T-helper 17 cell (primary cell): ENCODE measurements at regions not wholly inside any gene's neighbourhood (a gene's known extent, or its start where the extent isn't known, plus 50 kb on each side); places are given as distances from the start of the nearest gene placed in this dataset.

ENCODE experiments used
- ATAC-seq: fragments of 150-1000 bp; cut with Tn5 transposase; 2 replicates; pipeline ENCODE4 v1.10.0; 2021; ENCODE audit warnings: mild to moderate bottlenecking, moderate library complexity
- DNase-seq, 3 donors: peaks; one replicate each; pipeline versions ENCODE4 v3.0.0 to v3.0.0-alpha.2; 2020 to 2021
- H3K9me3 ChIP-seq: one replicate; pipeline ENCODE4 v1.7.0; 2013; ENCODE audit warnings: low read length, mild to moderate bottlenecking; ENCODE audit not compliant: control insufficient read depth, poor library complexity, severe bottlenecking
- H3K27ac Mint-ChIP-seq: one replicate; pipeline ENCODE4 v1.8.0; 2022; ENCODE audit warnings: mild to moderate bottlenecking, moderate library complexity, mixed read lengths
- H3K27me3 Mint-ChIP-seq: one replicate; pipeline ENCODE4 v1.8.0; 2022; ENCODE audit warnings: mixed read lengths
- H3K36me3 Mint-ChIP-seq: one replicate; pipeline ENCODE4 v1.8.0; 2022; ENCODE audit warnings: low read depth, mixed read lengths
- H3K4me1 Mint-ChIP-seq: one replicate; pipeline ENCODE4 v1.8.0; 2022; ENCODE audit warnings: mild to moderate bottlenecking, mixed read lengths
- H3K4me3 Mint-ChIP-seq: one replicate; pipeline ENCODE4 v1.8.0; 2022; ENCODE audit warnings: mild to moderate bottlenecking, moderate library complexity, mixed read lengths

- DNase-seq (no peak), ATAC-seq (no peak)
- H3K4me3 Mint-ChIP-seq, result no peak overlapping the region
- H3K27ac Mint-ChIP-seq, result no peak overlapping the region
- H3K4me1 Mint-ChIP-seq, result peaks cover 4% of the 10 kb centered on the region
- peaks cover 3% of the 10 kb centered on the region for H3K36me3 Mint-ChIP-seq
- no peaks in the 10 kb centered on the region for H3K9me3 ChIP-seq
- peaks cover 32% of the 10 kb centered on the region for H3K27me3 Mint-ChIP-seq
These were observed 103.4 kb downstream of the IL20RB start for GRCh38 chr3:137061186-137061585.

DNA sequence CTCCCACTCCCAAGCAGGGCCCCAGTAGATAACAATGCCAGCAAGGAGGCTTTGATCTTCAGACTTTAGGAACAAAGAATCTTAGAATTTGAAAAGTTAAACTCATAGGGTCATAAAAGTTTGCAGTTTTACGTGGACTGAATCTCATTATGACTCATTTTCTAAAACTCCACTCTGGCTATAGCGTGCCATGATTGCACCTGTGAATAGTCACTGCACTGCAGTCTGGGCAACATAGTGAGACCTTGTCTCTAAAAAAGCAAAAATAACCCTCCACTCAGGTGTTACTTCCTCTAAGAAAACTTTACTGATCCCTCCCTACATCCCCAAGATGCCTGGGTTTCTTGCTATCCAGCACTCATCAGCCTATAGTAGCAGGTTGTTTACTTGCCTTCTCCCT is 104.5 kb downstream of the IL20RB start:
- Mint-ChIP-seq H3K27ac (no peak overlapping the region), H3K4me1 (peaks cover 4% of the 10 kb centered on the region), H3K27me3 (peaks cover 33% of the 10 kb centered on the region), H3K4me3 (no peak overlapping the region), H3K36me3 (peaks cover 2% of the 10 kb centered on the region)
- DNase-seq (no peak), ATAC-seq (no peak)
- H3K9me3 ChIP-seq, result no peaks in the 10 kb centered on the region

GRCh38 chr3:137065381-137065780 is 107.6 kb downstream of the IL20RB start:
- H3K4me3 Mint-ChIP-seq, result no peak overlapping the region
- peaks cover 2% of the 10 kb centered on the region for H3K36me3 Mint-ChIP-seq
- no peak overlapping the region for H3K27ac Mint-ChIP-seq
- H3K9me3 ChIP-seq, result no peaks in the 10 kb centered on the region
- H3K4me1 Mint-ChIP-seq, result peaks cover 4% of the 10 kb centered on the region
- ATAC-seq (no peak), DNase-seq (no peak)
- H3K27me3 Mint-ChIP-seq, result peaks cover 25% of the 10 kb centered on the region

GRCh38 chr3:137066092-137066491 is 108.3 kb downstream of the IL20RB start:
- peaks cover 22% of the 10 kb centered on the region for H3K27me3 Mint-ChIP-seq
- peaks cover 2% of the 10 kb centered on the region for H3K36me3 Mint-ChIP-seq

DNA sequence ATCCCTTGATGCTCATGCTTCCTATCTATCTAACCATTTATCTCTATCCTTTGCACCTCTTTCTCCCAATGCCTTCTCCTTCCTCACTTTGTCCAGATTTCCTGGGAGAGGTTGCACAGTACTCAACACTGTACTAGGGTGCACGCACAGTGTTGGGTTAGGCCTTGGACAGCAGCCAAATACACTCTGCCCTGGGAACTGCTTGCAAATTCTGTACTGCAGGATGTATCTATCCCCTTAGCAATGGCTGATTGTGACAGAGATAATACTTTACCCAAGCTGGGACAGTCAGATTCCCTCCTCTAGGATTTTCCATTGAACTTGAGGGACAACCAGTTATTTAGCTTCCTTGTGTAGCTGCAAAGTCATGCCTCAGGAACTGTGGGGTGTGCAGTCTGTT is 113.3 kb downstream of the IL20RB start:
- ATAC-seq (no peak), DNase-seq (no peak)
- H3K4me1 Mint-ChIP-seq, result no peaks in the 10 kb centered on the region
- no peaks in the 10 kb centered on the region for H3K36me3 Mint-ChIP-seq
- no peak overlapping the region for H3K27ac Mint-ChIP-seq
- H3K4me3 Mint-ChIP-seq, result no peak overlapping the region
- no peaks in the 10 kb centered on the region for H3K9me3 ChIP-seq
- H3K27me3 Mint-ChIP-seq, result peaks cover 32% of the 10 kb centered on the region

More at GRCh38 chr3:137066092-137066491, 108.3 kb downstream of the IL20RB start:
- Mint-ChIP-seq H3K4me3 (no peak overlapping the region), H3K27ac (no peak overlapping the region), H3K4me1 (peaks cover 4% of the 10 kb centered on the region)
- no peak for DNase-seq
- H3K9me3 ChIP-seq, result no peaks in the 10 kb centered on the region
- ATAC-seq, result no peak

DNA sequence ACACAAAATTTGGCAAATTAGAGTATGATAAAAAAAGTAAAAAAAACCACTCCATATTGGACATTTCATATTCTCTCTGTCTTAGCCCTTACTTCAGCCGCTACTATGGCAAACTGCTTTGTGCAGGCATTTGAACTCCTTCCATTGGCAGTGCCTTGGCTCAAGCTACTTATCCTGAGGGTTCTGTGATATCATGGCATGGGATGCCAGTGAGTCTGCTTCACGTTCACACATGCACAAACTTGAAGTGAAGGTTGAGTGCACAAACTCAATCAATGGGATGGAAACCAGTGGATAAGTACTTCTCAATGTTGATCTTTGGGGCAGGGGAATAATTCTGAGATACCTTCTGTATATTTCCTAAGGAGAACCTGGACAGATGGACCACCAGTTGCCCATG is 117.2 kb downstream of the IL20RB start:
- Mint-ChIP-seq H3K27ac (no peak overlapping the region), H3K27me3 (peaks cover 42% of the 10 kb centered on the region), H3K4me3 (no peak overlapping the region), H3K4me1 (no peaks in the 10 kb centered on the region), H3K36me3 (peaks cover 3% of the 10 kb centered on the region)
- ATAC-seq, result no peak
- H3K9me3 ChIP-seq, result no peaks in the 10 kb centered on the region
- DNase-seq, result no peak

DNA sequence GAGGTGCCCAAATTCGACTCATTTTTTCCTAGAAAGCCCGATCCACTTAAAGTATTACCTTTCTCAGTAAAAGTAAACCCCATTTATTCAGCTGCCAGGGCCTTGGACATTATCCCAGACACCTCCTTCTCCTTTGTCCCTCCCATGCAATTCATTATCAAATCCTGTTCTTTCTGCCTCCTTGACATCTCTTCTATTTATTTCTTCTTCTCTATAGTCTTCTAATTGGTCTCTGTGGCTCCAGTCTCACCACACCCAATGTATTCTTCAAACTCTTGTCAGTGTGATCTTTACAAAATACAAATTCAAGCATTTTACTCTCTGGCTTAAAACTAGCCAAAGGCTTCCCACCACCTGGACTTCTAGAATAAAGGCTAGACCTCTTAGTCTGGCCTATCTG is 120.3 kb downstream of the IL20RB start:
- H3K4me3 Mint-ChIP-seq, result no peak overlapping the region
- peaks cover 3% of the 10 kb centered on the region for H3K36me3 Mint-ChIP-seq
- DNase-seq, result no peak
- no peaks in the 10 kb centered on the region for H3K4me1 Mint-ChIP-seq
- peaks cover 43% of the 10 kb centered on the region for H3K27me3 Mint-ChIP-seq
- H3K27ac Mint-ChIP-seq, result no peak overlapping the region
- no peak for ATAC-seq
- H3K9me3 ChIP-seq, result no peaks in the 10 kb centered on the region

- peaks cover 52% of the 10 kb centered on the region for H3K27me3 Mint-ChIP-seq
- no peaks in the 10 kb centered on the region for H3K4me1 Mint-ChIP-seq
- no peak overlapping the region for H3K27ac Mint-ChIP-seq
- no peak overlapping the region for H3K4me3 Mint-ChIP-seq
- H3K36me3 Mint-ChIP-seq, result peaks cover 3% of the 10 kb centered on the region
- no peaks in the 10 kb centered on the region for H3K9me3 ChIP-seq
- no peak for DNase-seq
- ATAC-seq, result no peak
These were observed 121.8 kb downstream of the IL20RB start for GRCh38 chr3:137079571-137079970.

DNA sequence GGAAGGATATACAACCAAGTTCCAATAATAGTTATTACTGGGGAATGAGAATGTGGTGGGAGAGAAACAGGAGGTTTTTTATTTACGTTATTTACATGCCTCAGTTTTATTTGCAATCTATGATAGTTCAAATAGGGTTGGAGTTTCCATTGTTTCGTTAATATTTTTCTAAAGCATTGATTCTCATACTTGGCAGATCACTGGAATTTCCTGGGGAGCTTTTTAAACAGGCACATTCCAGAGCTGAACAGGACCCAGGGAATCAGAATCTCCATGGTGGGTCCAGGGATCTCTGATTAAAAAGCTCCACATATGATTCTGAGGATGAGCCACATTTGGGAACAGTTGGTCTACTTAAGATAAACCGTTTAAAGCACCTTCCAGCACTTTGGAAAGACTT is 123.9 kb downstream of the IL20RB start:
- ATAC-seq, result no peak
- Mint-ChIP-seq H3K4me1 (no peaks in the 10 kb centered on the region), H3K36me3 (peaks cover 6% of the 10 kb centered on the region), H3K27me3 (peaks cover 48% of the 10 kb centered on the region), H3K27ac (no peak overlapping the region), H3K4me3 (no peak overlapping the region)
- no peak for DNase-seq
- no peaks in the 10 kb centered on the region for H3K9me3 ChIP-seq

- ATAC-seq (no peak), DNase-seq (no peak)
- Mint-ChIP-seq H3K4me3 (no peak overlapping the region), H3K4me1 (no peaks in the 10 kb centered on the region), H3K27ac (no peak overlapping the region), H3K27me3 (peaks cover 46% of the 10 kb centered on the region), H3K36me3 (peaks cover 6% of the 10 kb centered on the region)
- no peaks in the 10 kb centered on the region for H3K9me3 ChIP-seq
These were observed 125.0 kb downstream of the IL20RB start for GRCh38 chr3:137082763-137083162.

DNA sequence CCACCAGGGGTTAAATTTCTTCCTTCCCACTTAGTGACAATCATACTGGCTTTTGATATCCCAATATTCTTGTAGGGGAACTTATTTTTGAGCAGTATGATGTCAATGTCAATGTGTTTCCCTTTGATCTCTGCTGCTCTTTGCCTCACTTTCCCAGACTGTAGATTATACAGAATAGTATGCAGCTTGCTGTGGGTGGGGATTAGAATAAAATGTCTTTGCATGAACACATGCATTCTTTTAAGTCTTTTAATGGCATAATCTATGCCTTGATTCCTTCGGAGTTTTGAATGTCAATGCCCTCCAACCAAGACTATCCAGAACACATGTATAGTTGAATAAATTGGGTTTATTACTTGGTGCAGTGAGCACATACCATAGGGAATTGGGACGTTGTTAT is 125.5 kb downstream of the IL20RB start:
- no peak for ATAC-seq
- Mint-ChIP-seq H3K27me3 (peaks cover 41% of the 10 kb centered on the region), H3K36me3 (peaks cover 3% of the 10 kb centered on the region)

DNA sequence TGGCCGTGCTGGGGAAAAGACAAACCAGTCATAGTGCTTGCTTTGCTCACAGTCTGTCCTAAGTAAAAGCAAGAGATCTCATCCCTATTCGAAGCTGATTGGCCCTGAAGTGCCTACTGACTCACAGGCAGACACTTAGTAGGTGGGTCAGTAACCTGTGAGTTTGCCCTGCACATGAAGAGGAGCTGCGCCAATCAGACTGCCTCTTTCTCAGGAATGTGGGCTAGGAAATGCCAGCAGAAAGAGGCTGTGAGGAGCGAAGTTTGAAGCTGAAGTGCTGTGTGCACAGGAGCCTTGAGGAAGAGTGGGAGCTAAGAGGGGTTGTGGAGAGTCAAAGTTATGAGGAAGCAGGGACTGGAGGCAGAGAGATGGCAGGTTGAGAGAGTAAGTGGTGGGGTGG is 126.8 kb downstream of the IL20RB start:
- Mint-ChIP-seq H3K36me3 (peaks cover 3% of the 10 kb centered on the region), H3K27me3 (peaks cover 44% of the 10 kb centered on the region), H3K4me1 (no peaks in the 10 kb centered on the region), H3K4me3 (no peak overlapping the region), H3K27ac (no peak overlapping the region)
- DNase-seq (no peak), ATAC-seq (no peak)
- no peaks in the 10 kb centered on the region for H3K9me3 ChIP-seq

More for the DNA sequence above, 125.5 kb downstream of the IL20RB start:
- Mint-ChIP-seq H3K27ac (no peak overlapping the region), H3K4me1 (no peaks in the 10 kb centered on the region), H3K4me3 (no peak overlapping the region)
- DNase-seq, result no peak
- H3K9me3 ChIP-seq, result no peaks in the 10 kb centered on the region

DNA sequence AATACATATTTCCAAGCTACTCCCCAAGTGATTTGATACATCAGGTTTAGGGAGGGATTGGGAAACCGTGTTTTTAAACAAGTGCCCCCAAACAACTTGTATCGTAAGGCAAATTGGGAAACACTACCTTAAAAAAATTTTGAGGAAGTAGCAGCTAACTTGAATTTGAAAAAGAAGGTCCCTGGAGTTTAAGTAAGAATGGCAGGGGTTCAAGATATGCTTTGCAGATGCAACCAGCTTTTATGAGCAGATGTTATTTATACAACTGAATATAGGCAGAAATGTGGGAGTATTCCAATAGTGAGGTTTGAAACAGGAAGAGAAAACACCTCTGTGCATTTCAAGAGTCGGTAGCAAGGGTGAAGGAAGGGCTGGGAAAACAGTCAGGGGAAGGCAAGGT is 139.6 kb downstream of the IL20RB start:
- H3K27me3 Mint-ChIP-seq, result peaks cover 39% of the 10 kb centered on the region
- no peaks in the 10 kb centered on the region for H3K4me1 Mint-ChIP-seq

DNA sequence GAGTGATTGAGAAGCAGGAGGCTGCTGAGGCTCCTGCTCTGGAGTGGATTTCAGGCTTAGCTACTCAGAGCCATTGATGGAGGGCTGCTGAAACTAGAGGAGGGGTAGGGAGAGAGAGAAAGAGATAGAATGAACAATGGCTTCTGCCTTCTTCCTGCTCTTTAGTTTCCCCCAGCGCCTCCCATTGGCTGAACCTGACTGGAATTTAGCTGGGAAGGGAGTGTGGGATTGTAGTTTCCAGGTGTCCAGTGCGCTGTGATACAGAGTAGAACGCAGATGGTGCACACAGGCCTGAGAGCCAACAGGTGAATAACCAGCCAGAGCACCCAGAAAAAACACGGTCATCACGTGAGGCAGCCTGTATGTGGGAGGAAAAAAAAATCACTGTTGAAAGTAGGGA is 140.1 kb downstream of the IL20RB start:
- H3K27me3 Mint-ChIP-seq, result peaks cover 35% of the 10 kb centered on the region
- H3K27ac Mint-ChIP-seq, result no peak overlapping the region
- no peaks in the 10 kb centered on the region for H3K4me1 Mint-ChIP-seq
- ATAC-seq (no peak), DNase-seq (no peak)
- no peak overlapping the region for H3K4me3 Mint-ChIP-seq
- H3K36me3 Mint-ChIP-seq, result no peaks in the 10 kb centered on the region
- no peaks in the 10 kb centered on the region for H3K9me3 ChIP-seq

More for the DNA sequence above, 139.6 kb downstream of the IL20RB start:
- ATAC-seq, result no peak
- no peaks in the 10 kb centered on the region for H3K36me3 Mint-ChIP-seq
- H3K9me3 ChIP-seq, result no peaks in the 10 kb centered on the region
- no peak for DNase-seq
- no peak overlapping the region for H3K4me3 Mint-ChIP-seq
- no peak overlapping the region for H3K27ac Mint-ChIP-seq
